ENCODE measurements at regions not wholly inside any gene's neighbourhood (a gene's known extent, or its start where the extent isn't known, plus 50 kb on each side); places are given as distances from the start of the nearest gene placed in this dataset.

GRCh38 chr11:70712471-70712870 is 314.1 kb downstream of the CTTN start:
- no peak for DNase-seq

GRCh38 chr11:70713086-70713835 is 314.9 kb downstream of the CTTN start:
- DNase-seq = no peak

- no peak for DNase-seq
Observed at GRCh38 chr11:70713988-70714665, 315.8 kb downstream of the CTTN start.

GRCh38 chr11:70715166-70715951 is 317.0 kb downstream of the CTTN start:
- no peak for DNase-seq

- no peak for DNase-seq
Observed at GRCh38 chr11:70716216-70716615, 317.9 kb downstream of the CTTN start.

- DNase-seq = no peak
Observed at GRCh38 chr11:70716986-70717775, 318.9 kb downstream of the CTTN start.

- DNase-seq = no peak
Observed at GRCh38 chr11:70717936-70718595, 319.7 kb downstream of the CTTN start.

GRCh38 chr11:70719516-70719915 is 321.2 kb downstream of the CTTN start:
- DNase-seq = no peak

- no peak for DNase-seq
Observed at GRCh38 chr11:70720281-70720680, 322.0 kb downstream of the CTTN start.

GRCh38 chr11:70721006-70721405 is 322.7 kb downstream of the CTTN start:
- no peak for DNase-seq

- no peak for DNase-seq
Observed at GRCh38 chr11:70725278-70725677, 326.9 kb downstream of the CTTN start.

- no peak for DNase-seq
Observed at GRCh38 chr11:70725739-70726138, 327.4 kb downstream of the CTTN start.

- DNase-seq = no peak
Observed at GRCh38 chr11:70727021-70727420, 328.7 kb downstream of the CTTN start.

GRCh38 chr11:70727899-70728620 is 329.7 kb downstream of the CTTN start:
- DNase-seq = no peak

GRCh38 chr11:70729949-70730348 is 331.6 kb downstream of the CTTN start:
- DNase-seq = no peak

GRCh38 chr11:70730411-70730810 is 332.1 kb downstream of the CTTN start:
- DNase-seq = no peak

GRCh38 chr11:70731271-70732022 is 333.1 kb downstream of the CTTN start:
- no peak for DNase-seq

- DNase-seq = no peak
Observed at GRCh38 chr11:70732023-70732880, 333.9 kb downstream of the CTTN start.

- DNase-seq = no peak
Observed at GRCh38 chr11:70732881-70733196, 334.5 kb downstream of the CTTN start.
